Mesendoderm (in vitro differentiated cells): ENCODE measurements at regions not wholly inside any gene's neighbourhood (a gene's known extent, or its start where the extent isn't known, plus 50 kb on each side); places are given as distances from the start of the nearest gene placed in this dataset.
"Not testable (repeated sequence)": the region's sequence is repeated elsewhere in the genome, so short reads cannot be mapped to it uniquely, and the experiment has no call there.

Experiments
- DNase-seq: peaks from one replicate; pipeline ENCODE4 v3.0.0; 2013
- H2AK5ac ChIP-seq: 2 replicates; pipeline ENCODE4 v1.6.1; 2013; ENCODE audit warnings: low read length, inconsistent platforms
- H2BK120ac ChIP-seq: 2 replicates; pipeline ENCODE4 v1.6.1; 2013; ENCODE audit warnings: low read depth, mild to moderate bottlenecking, low read length, moderate library complexity, mixed read lengths
- H2BK15ac ChIP-seq: replicated peaks from 2 replicates; pipeline ENCODE4 v1.6.1; 2013; ENCODE audit warnings: low read depth, mild to moderate bottlenecking, moderate library complexity
- H2BK5ac ChIP-seq: 2 replicates; pipeline ENCODE4 v1.6.1; 2013; ENCODE audit warnings: low read length, inconsistent platforms
- H3K18ac ChIP-seq: 2 replicates; pipeline ENCODE4 v1.6.1; 2013; ENCODE audit warnings: mild to moderate bottlenecking, low read length, mixed read lengths
- H3K23ac ChIP-seq: one replicate; pipeline ENCODE4 v1.6.1; 2013; ENCODE audit warnings: low read length
- H3K27ac ChIP-seq: 2 replicates; pipeline ENCODE4 v1.5.1; 2013; ENCODE audit warnings: low read depth, mild to moderate bottlenecking, inconsistent platforms, low read length, moderate library complexity
- H3K27me3 ChIP-seq: 2 replicates; pipeline ENCODE4 v1.6.1; 2013; ENCODE audit warnings: low read length, control low read depth, mild to moderate bottlenecking, inconsistent platforms; ENCODE audit not compliant: insufficient read depth, poor library complexity
- H3K36me3 ChIP-seq: 2 replicates; pipeline ENCODE4 v1.6.1; 2013; ENCODE audit warnings: low read length, inconsistent platforms; ENCODE audit not compliant: control insufficient read depth, insufficient read depth
- H3K4ac ChIP-seq: one replicate; pipeline ENCODE4 v1.6.1; 2013; ENCODE audit warnings: low read depth, mild to moderate bottlenecking, low read length, moderate library complexity
- H3K4me1 ChIP-seq: 2 replicates; pipeline ENCODE4 v1.6.1; 2013; ENCODE audit warnings: low read depth, low read length, inconsistent platforms; ENCODE audit not compliant: control insufficient read depth
- H3K4me2 ChIP-seq: 2 replicates; pipeline ENCODE4 v1.6.1; 2013; ENCODE audit warnings: low read length
- H3K4me3 ChIP-seq: 2 replicates; pipeline ENCODE4 v1.5.1; 2013; ENCODE audit warnings: mild to moderate bottlenecking, low read length
- H3K56ac ChIP-seq: one replicate; pipeline ENCODE4 v1.6.1; 2013; ENCODE audit warnings: low read length
- H3K79me1 ChIP-seq: 2 replicates; pipeline ENCODE4 v1.6.1; 2013; ENCODE audit warnings: low read length, inconsistent platforms
- H3K79me2 ChIP-seq: 2 replicates; pipeline ENCODE4 v1.6.1; 2013; ENCODE audit warnings: mild to moderate bottlenecking, low read length; ENCODE audit not compliant: control insufficient read depth, insufficient read depth
- H3K9ac ChIP-seq: 2 replicates; pipeline ENCODE4 v1.6.1; 2013; ENCODE audit warnings: low read length, inconsistent platforms
- H4K5ac ChIP-seq: one replicate; pipeline ENCODE4 v1.6.1; 2013; ENCODE audit warnings: low read length
- H4K8ac ChIP-seq: one replicate; pipeline ENCODE4 v1.6.1; 2013; ENCODE audit warnings: low read depth, mild to moderate bottlenecking, control low read depth, low read length, moderate library complexity
- WGBS: extraction: QIAGEN DNeasy Blood & Tissue Kit; methylation state at CpG from one replicate; pipeline ENCODE4 v1.1.7; 2013; ENCODE audit warnings: low lambda C conversion rate, missing lambda C conversion rate; ENCODE audit not compliant: insufficient coverage; ENCODE audit errors: extremely low coverage; 5-methylcytosine and 5-hydroxymethylcytosine counted together

DNA sequence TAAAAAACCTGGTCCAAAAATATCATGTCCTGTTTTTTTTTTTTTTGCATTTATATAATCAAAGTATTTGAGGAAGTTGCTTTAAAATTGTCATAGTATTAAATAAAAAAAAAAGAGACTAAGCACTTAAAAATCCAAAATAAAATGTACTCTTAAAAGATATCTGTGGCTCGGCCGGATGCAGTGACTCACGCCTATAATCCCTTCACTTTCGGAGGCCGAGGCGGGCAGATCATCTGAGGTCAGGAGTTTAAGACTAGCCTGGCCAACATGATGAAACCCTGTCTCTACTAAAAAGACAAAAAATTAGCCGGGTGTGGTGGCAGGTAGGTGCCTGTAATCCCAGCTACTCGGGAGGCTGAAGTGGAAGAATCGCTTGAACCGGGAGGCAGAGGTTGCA, 1651.3 kb upstream of the WWC1 start:
- H4K5ac ChIP-seq, H4K8ac ChIP-seq, H2AK5ac ChIP-seq, H2BK15ac ChIP-seq, H3K4me1 ChIP-seq, H3K79me2 ChIP-seq, H3K23ac ChIP-seq, H3K4ac ChIP-seq, H3K18ac ChIP-seq, H3K79me1 ChIP-seq, H3K56ac ChIP-seq, DNase-seq, H3K27me3 ChIP-seq, H2BK5ac ChIP-seq, H3K9ac ChIP-seq, H3K4me3 ChIP-seq, H3K36me3 ChIP-seq, H2BK120ac ChIP-seq, H3K27ac ChIP-seq, H3K4me2 ChIP-seq: not testable (repeated sequence)
- no CpG with 5 or more reads among the region's 10 CpGs for WGBS

- no peak overlapping the region for H2AK5ac ChIP-seq
- H3K4ac ChIP-seq, result no peak overlapping the region
- no peaks in the 10 kb centered on the region for H3K27me3 ChIP-seq
- H3K23ac ChIP-seq, result no peak overlapping the region
- H3K27ac ChIP-seq, result no peak overlapping the region
- no peak overlapping the region for H4K8ac ChIP-seq
- H3K18ac ChIP-seq, result no peak overlapping the region
- no peak overlapping the region for H2BK120ac ChIP-seq
- WGBS, result no CpG with 5 or more reads among the region's 1 CpG
- H3K4me2 ChIP-seq, result no peak overlapping the region
- peak overlapping the region; percentile 36 for H2BK15ac ChIP-seq
- H3K4me3 ChIP-seq, result no peak overlapping the region
- H3K79me2 ChIP-seq, result no peaks in the 10 kb centered on the region
- no peak overlapping the region for H4K5ac ChIP-seq
- DNase-seq, result no peak
- H2BK5ac ChIP-seq, result no peak overlapping the region
- no peaks in the 10 kb centered on the region for H3K4me1 ChIP-seq
- no peaks in the 10 kb centered on the region for H3K36me3 ChIP-seq
- no peak overlapping the region for H3K9ac ChIP-seq
- H3K79me1 ChIP-seq, result no peaks in the 10 kb centered on the region
- H3K56ac ChIP-seq, result no peak overlapping the region
These were observed 1642.7 kb upstream of the WWC1 start for GRCh38 chr5:166648736-166649135.

DNA sequence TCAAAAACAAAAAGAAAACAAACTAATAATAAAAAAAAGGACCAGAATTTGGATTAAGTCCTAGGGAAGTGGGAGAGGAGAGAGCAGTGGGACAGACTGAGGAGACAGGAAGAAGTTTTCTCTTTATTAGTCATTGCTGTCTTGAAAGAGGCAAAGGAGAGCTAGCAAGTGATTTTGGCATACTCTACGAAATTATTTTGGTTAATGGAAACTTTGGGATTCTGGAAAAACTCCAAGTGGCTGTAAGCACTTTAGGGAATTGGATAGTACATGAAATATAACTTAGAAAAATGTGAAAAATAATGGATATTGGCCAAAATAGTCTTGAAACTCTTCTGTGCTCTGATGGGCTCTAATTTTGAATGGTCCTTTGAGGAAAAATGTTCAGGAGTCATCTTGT, 1641.8 kb upstream of the WWC1 start:
- no peaks in the 10 kb centered on the region for H3K36me3 ChIP-seq
- WGBS, result no CpG with 5 or more reads among the region's 1 CpG
- H2BK120ac ChIP-seq, result no peak overlapping the region
- H3K79me2 ChIP-seq, result no peaks in the 10 kb centered on the region
- H3K18ac ChIP-seq, result no peak overlapping the region
- H2BK5ac ChIP-seq, result no peak overlapping the region
- H4K8ac ChIP-seq, result no peak overlapping the region
- no peak overlapping the region for H2AK5ac ChIP-seq
- H3K4me1 ChIP-seq, result no peaks in the 10 kb centered on the region
- H3K4ac ChIP-seq, result no peak overlapping the region
- no peak for DNase-seq
- no peak overlapping the region for H2BK15ac ChIP-seq
- H4K5ac ChIP-seq, result no peak overlapping the region
- H3K4me3 ChIP-seq, result no peak overlapping the region
- no peaks in the 10 kb centered on the region for H3K27me3 ChIP-seq
- no peak overlapping the region for H3K4me2 ChIP-seq
- no peak overlapping the region for H3K27ac ChIP-seq
- H3K9ac ChIP-seq, result no peak overlapping the region
- no peak overlapping the region for H3K23ac ChIP-seq
- no peaks in the 10 kb centered on the region for H3K79me1 ChIP-seq
- no peak overlapping the region for H3K56ac ChIP-seq

DNA sequence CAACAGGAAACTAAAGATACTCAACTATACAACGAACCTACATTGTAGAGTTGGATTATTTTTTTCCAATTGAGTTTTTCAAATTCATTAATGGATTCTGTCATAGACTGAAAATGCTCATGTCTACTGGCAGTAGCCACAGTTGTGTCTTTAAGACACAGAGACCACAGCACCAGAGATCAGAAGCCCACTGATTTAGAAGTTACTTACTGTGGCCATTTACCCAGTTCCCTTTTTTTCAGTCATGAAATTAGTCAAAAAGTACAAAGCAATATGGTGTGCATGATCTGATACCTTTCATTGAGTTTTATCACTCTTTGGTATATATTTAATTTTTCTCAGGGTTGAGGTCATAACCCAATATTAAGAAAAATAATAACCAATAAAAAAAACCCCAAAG, 1640.2 kb upstream of the WWC1 start:
- no peaks in the 10 kb centered on the region for H3K79me1 ChIP-seq
- no peak overlapping the region for H4K8ac ChIP-seq
- H3K27me3 ChIP-seq, result no peaks in the 10 kb centered on the region
- H2BK5ac ChIP-seq, result no peak overlapping the region
- H2BK120ac ChIP-seq, result no peak overlapping the region
- no peak overlapping the region for H3K23ac ChIP-seq
- H3K4me1 ChIP-seq, result no peaks in the 10 kb centered on the region
- no peak overlapping the region for H2BK15ac ChIP-seq
- H3K4me3 ChIP-seq, result no peak overlapping the region
- no peak for DNase-seq
- H3K9ac ChIP-seq, result no peak overlapping the region
- no peak overlapping the region for H4K5ac ChIP-seq
- H2AK5ac ChIP-seq, result no peak overlapping the region
- no peaks in the 10 kb centered on the region for H3K36me3 ChIP-seq
- H3K18ac ChIP-seq, result no peak overlapping the region
- H3K4me2 ChIP-seq, result no peak overlapping the region
- no peak overlapping the region for H3K27ac ChIP-seq
- WGBS, result no CpG with 5 or more reads among the region's 1 CpG
- no peaks in the 10 kb centered on the region for H3K79me2 ChIP-seq
- no peak overlapping the region for H3K56ac ChIP-seq
- no peak overlapping the region for H3K4ac ChIP-seq

GRCh38 chr5:166671811-166672210, 1619.6 kb upstream of the WWC1 start:
- Histone ChIP-seq H3K36me3 (no peaks in the 10 kb centered on the region), H3K4me2 (no peak overlapping the region), H3K18ac (peak overlapping the region; percentile 86), H2AK5ac (no peak overlapping the region), H3K27me3 (no peaks in the 10 kb centered on the region), H3K79me1 (no peaks in the 10 kb centered on the region), H4K5ac (no peak overlapping the region), H2BK5ac (no peak overlapping the region), H3K23ac (no peak overlapping the region), H3K4ac (no peak overlapping the region), H3K27ac (peak overlapping the region; percentile 83), H2BK15ac (no peak overlapping the region), H3K9ac (no peak overlapping the region), H3K56ac (peak overlapping the region; percentile 18), H4K8ac (no peak overlapping the region), H3K4me3 (no peak overlapping the region), H3K79me2 (no peaks in the 10 kb centered on the region), H3K4me1 (no peaks in the 10 kb centered on the region), H2BK120ac (peak overlapping the region; percentile 6)
- DNase-seq, result peak; percentile 92
- no CpG with 5 or more reads among the region's 1 CpG for WGBS

DNA sequence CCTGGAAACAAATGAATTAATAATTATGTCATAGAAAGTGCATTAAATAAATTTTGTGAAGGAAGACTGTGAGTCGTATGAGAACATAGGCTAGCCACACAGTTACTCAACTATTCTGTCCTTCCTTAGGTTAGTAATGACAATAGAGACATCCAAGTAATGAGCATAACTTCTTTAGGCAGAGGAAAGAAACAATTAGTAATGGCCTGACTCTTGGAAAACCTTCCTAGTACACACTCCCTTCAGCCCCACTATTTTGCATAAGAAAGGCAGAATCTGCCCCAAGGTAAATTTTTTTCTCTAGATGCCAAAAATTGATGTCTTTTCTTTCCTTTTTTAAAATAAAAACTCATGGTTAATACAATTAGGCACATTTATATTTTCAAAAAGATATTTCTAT, 1619.0 kb upstream of the WWC1 start:
- peak; percentile 26 for DNase-seq
- no peak overlapping the region for H3K4ac ChIP-seq
- H3K27me3 ChIP-seq, result no peaks in the 10 kb centered on the region
- H3K4me2 ChIP-seq, result no peak overlapping the region
- H4K8ac ChIP-seq, result no peak overlapping the region
- H2BK5ac ChIP-seq, result no peak overlapping the region
- no peaks in the 10 kb centered on the region for H3K79me1 ChIP-seq
- no peaks in the 10 kb centered on the region for H3K4me1 ChIP-seq
- no peak overlapping the region for H3K4me3 ChIP-seq
- H3K23ac ChIP-seq, result no peak overlapping the region
- no peak overlapping the region for H2AK5ac ChIP-seq
- no peak overlapping the region for H4K5ac ChIP-seq
- H2BK120ac ChIP-seq, result no peak overlapping the region
- WGBS, result no CpG with 5 or more reads among the region's 1 CpG
- H3K27ac ChIP-seq, result no peak overlapping the region
- no peaks in the 10 kb centered on the region for H3K36me3 ChIP-seq
- H3K9ac ChIP-seq, result no peak overlapping the region
- H3K79me2 ChIP-seq, result no peaks in the 10 kb centered on the region
- H2BK15ac ChIP-seq, result no peak overlapping the region
- no peak overlapping the region for H3K18ac ChIP-seq
- H3K56ac ChIP-seq, result no peak overlapping the region
